ENCODE measurements at regions not wholly inside any gene's neighbourhood (a gene's known extent, or its start where the extent isn't known, plus 50 kb on each side); places are given as distances from the start of the nearest gene placed in this dataset.
A peak's percentile ranks its signal among the peaks of the same experiment; 100 is the strongest.

GRCh38 chr13:74571811-74572210 is 437.6 kb upstream of the KLF12 start:
- Histone ChIP-seq H3K9ac (ENCODE audit: insufficient read depth in 1 of 2, low read depth in 2 of 2, low read length in 2 of 2) (no peak overlapping the region), H4K20me1 (replicated peaks; ENCODE audit: control insufficient read depth, insufficient read depth, low read length) (no peaks in the 10 kb centered on the region), H3K9me3 (replicated peaks; ENCODE audit: control insufficient read depth, insufficient read depth, low read depth, low read length) (no peaks in the 10 kb centered on the region), H2AFZ (ENCODE audit: low read depth, low read length) (no peak overlapping the region), H3K4me1 (replicated peaks in 1 of 2; ENCODE audit: control insufficient read depth in 2 of 2, insufficient read depth in 2 of 2, low read length in 2 of 2) (no peaks in the 10 kb centered on the region; a peak in 1 of 5 replicates), H3K27ac (ENCODE audit: extremely low read depth, low read depth, low read length) (no peak overlapping the region), H3K4me3 (no peak overlapping the region), H3K9me1 (ENCODE audit: control insufficient read depth, insufficient read depth, low read length) (no peaks in the 10 kb centered on the region), H3K27me3 (ENCODE audit: control insufficient read depth in 2 of 2, insufficient read depth in 2 of 2, low read length in 2 of 2) (no peaks in the 10 kb centered on the region), H3K4me2 (ENCODE audit: insufficient read depth, low read length) (no peak overlapping the region), H3K36me3 (ENCODE audit: control insufficient read depth, insufficient read depth, low read length) (no peaks in the 10 kb centered on the region), H3K79me2 (ENCODE audit: control insufficient read depth, insufficient read depth, low read length) (no peaks in the 10 kb centered on the region)
- ChIA-PET CTCF (ENCODE audit: low intra/inter-chr PET ratio) (no interaction called here), POLR2A (no interaction called here)
- WGBS (ENCODE audit: insufficient coverage, low coverage, missing lambda C conversion rate), result 2% methylated on average over 4 of the region's 4 CpGs
- no TSS peak for BruUV-seq (replicated peaks)
- intact Hi-C loops (cut with micrococcal nuclease), result no loop called here
- DNase-seq (ENCODE audit: extremely low read depth in 1 of 4, low spot score in 3 of 4), result no peak
- in situ Hi-C loops (cut with MboI), result no loop called here
- no peak for TF ChIP-seq SMARCA5 (IDR thresholded peaks at IDR 0.05)
- ATAC-seq, result no peak
- FAIRE-seq, result no peak

- Histone ChIP-seq H2AFZ (ENCODE audit: low read depth, low read length) (no peak overlapping the region), H3K4me1 (replicated peaks in 1 of 2; ENCODE audit: control insufficient read depth in 2 of 2, insufficient read depth in 2 of 2, low read length in 2 of 2) (no peaks in the 10 kb centered on the region; a peak in 1 of 5 replicates), H3K9ac (ENCODE audit: insufficient read depth in 1 of 2, low read depth in 2 of 2, low read length in 2 of 2) (no peak overlapping the region), H4K20me1 (replicated peaks; ENCODE audit: control insufficient read depth, insufficient read depth, low read length) (no peaks in the 10 kb centered on the region), H3K36me3 (ENCODE audit: control insufficient read depth, insufficient read depth, low read length) (no peaks in the 10 kb centered on the region), H3K27ac (ENCODE audit: extremely low read depth, low read depth, low read length) (no peak overlapping the region), H3K79me2 (ENCODE audit: control insufficient read depth, insufficient read depth, low read length) (no peaks in the 10 kb centered on the region), H3K9me3 (replicated peaks; ENCODE audit: control insufficient read depth, insufficient read depth, low read depth, low read length) (no peaks in the 10 kb centered on the region), H3K9me1 (ENCODE audit: control insufficient read depth, insufficient read depth, low read length) (no peaks in the 10 kb centered on the region), H3K4me2 (ENCODE audit: insufficient read depth, low read length) (no peak overlapping the region), H3K27me3 (ENCODE audit: control insufficient read depth in 2 of 2, insufficient read depth in 2 of 2, low read length in 2 of 2) (no peaks in the 10 kb centered on the region), H3K4me3 (no peak overlapping the region)
- ChIA-PET POLR2A (no interaction called here), CTCF (ENCODE audit: low intra/inter-chr PET ratio) (no interaction called here)
- no peak for DNase-seq (ENCODE audit: extremely low read depth in 1 of 4, low spot score in 3 of 4)
- in situ Hi-C loops (cut with MboI), result no loop called here
- 0% methylated on average over 2 of the region's 2 CpGs for WGBS (ENCODE audit: insufficient coverage, low coverage, missing lambda C conversion rate)
- no TSS peak for BruUV-seq (replicated peaks)
- ATAC-seq, result no peak
- intact Hi-C loops (cut with micrococcal nuclease), result no loop called here
- no peak for FAIRE-seq
- TF ChIP-seq ZNF589 (CRISPR knock-in tag; IDR thresholded peaks at IDR 0.05; ENCODE audit: low read depth), result peak; percentile 49; the same call in 1 of the 2 replicates
- TF ChIP-seq ZNF511 (CRISPR knock-in tag; IDR thresholded peaks at IDR 0.05), result no peak
- TF ChIP-seq TRIM24 (IDR thresholded peaks at IDR 0.05), result peak in 1 of 2 experiments; percentile 11; a peak in 1 of 4 replicates
- TF ChIP-seq PRPF4 (IDR thresholded peaks at IDR 0.05; ENCODE audit: insufficient read depth, low read depth, low read length, poor library complexity, severe bottlenecking), result no peak
These were observed 436.6 kb upstream of the KLF12 start for GRCh38 chr13:74570834-74571233.

Measured in K562 (cell line).